ENCODE measurements at regions not wholly inside any gene's neighbourhood (a gene's known extent, or its start where the extent isn't known, plus 50 kb on each side); places are given as distances from the start of the nearest gene placed in this dataset.
"Not testable (repeated sequence)": the region's sequence is repeated elsewhere in the genome, so short reads cannot be mapped to it uniquely, and the experiment has no call there.

GRCh38 chr9:61412738-61413137, 222.9 kb downstream of the SPATA31A7 start:
- H3K27ac Mint-ChIP-seq; DNase-seq; H3K27me3 ChIP-seq (replicated peaks in 1 of 4; ENCODE audit: control extremely low read depth in 1 of 4, control insufficient read depth in 3 of 4, insufficient read depth in 4 of 4, low read length in 3 of 4); ATAC-seq (ENCODE audit: low read depth); H3K9ac ChIP-seq (ENCODE audit: low read length); H3K36me3 ChIP-seq (replicated peaks in 1 of 2; ENCODE audit: control extremely low read depth in 1 of 2, control insufficient read depth in 1 of 2, extremely low read depth in 1 of 2, insufficient read depth in 2 of 2, low read length in 1 of 2); H3K27ac ChIP-seq (ENCODE audit: low read length in 2 of 2); CTCF ChIA-PET; H2AFZ ChIP-seq (ENCODE audit: insufficient read depth, low read depth, low read length, poor library complexity, severe bottlenecking); H3K4me3 Mint-ChIP-seq; H3K4me1 Mint-ChIP-seq; H4K20me1 ChIP-seq (ENCODE audit: control insufficient read depth, insufficient read depth, low read length, poor library complexity, severe bottlenecking); H3K4me1 ChIP-seq (ENCODE audit: control insufficient read depth in 2 of 2, insufficient read depth in 2 of 2, low read length in 2 of 2); H3K4me3 ChIP-seq (ENCODE audit: control extremely low read depth in 1 of 5, extremely low read depth in 1 of 5, insufficient read depth in 1 of 5, low read depth in 2 of 5, low read length in 4 of 5); H3K27me3 Mint-ChIP-seq; POLR2A ChIA-PET; H3K9me3 Mint-ChIP-seq (ENCODE audit: insufficient read depth); H3K4me2 ChIP-seq (replicated peaks; ENCODE audit: low read depth, low read length, poor library complexity, severe bottlenecking); H3K9me3 ChIP-seq (ENCODE audit: control extremely low read depth in 1 of 3, control insufficient read depth in 2 of 3, insufficient read depth in 1 of 3, low read length in 2 of 3); H3K79me2 ChIP-seq (ENCODE audit: control insufficient read depth, insufficient read depth, low read length); intact Hi-C loops (cut with micrococcal nuclease): not testable (repeated sequence)
- WGBS (ENCODE audit: insufficient coverage), result no CpG with 5 or more reads among the region's 5 CpGs

GRCh38 chr9:61418174-61418573, 228.3 kb downstream of the SPATA31A7 start:
- H3K9me3 Mint-ChIP-seq (ENCODE audit: insufficient read depth); H3K4me1 ChIP-seq (ENCODE audit: control insufficient read depth in 2 of 2, insufficient read depth in 2 of 2, low read length in 2 of 2); H3K27me3 ChIP-seq (replicated peaks in 1 of 4; ENCODE audit: control extremely low read depth in 1 of 4, control insufficient read depth in 3 of 4, insufficient read depth in 4 of 4, low read length in 3 of 4); H3K4me2 ChIP-seq (replicated peaks; ENCODE audit: low read depth, low read length, poor library complexity, severe bottlenecking); ATAC-seq (ENCODE audit: low read depth); H3K4me1 Mint-ChIP-seq; H3K27ac Mint-ChIP-seq; intact Hi-C loops (cut with micrococcal nuclease); H4K20me1 ChIP-seq (ENCODE audit: control insufficient read depth, insufficient read depth, low read length, poor library complexity, severe bottlenecking); POLR2A ChIA-PET; H3K36me3 ChIP-seq (replicated peaks in 1 of 2; ENCODE audit: control extremely low read depth in 1 of 2, control insufficient read depth in 1 of 2, extremely low read depth in 1 of 2, insufficient read depth in 2 of 2, low read length in 1 of 2); H3K27ac ChIP-seq (ENCODE audit: low read length in 2 of 2); DNase-seq; H2AFZ ChIP-seq (ENCODE audit: insufficient read depth, low read depth, low read length, poor library complexity, severe bottlenecking); H3K4me3 Mint-ChIP-seq; H3K4me3 ChIP-seq (ENCODE audit: control extremely low read depth in 1 of 5, extremely low read depth in 1 of 5, insufficient read depth in 1 of 5, low read depth in 2 of 5, low read length in 4 of 5); H3K27me3 Mint-ChIP-seq; H3K9ac ChIP-seq (ENCODE audit: low read length); H3K9me3 ChIP-seq (ENCODE audit: control extremely low read depth in 1 of 3, control insufficient read depth in 2 of 3, insufficient read depth in 1 of 3, low read length in 2 of 3); CTCF ChIA-PET; H3K79me2 ChIP-seq (ENCODE audit: control insufficient read depth, insufficient read depth, low read length): not testable (repeated sequence)

- H3K4me1 ChIP-seq (ENCODE audit: control insufficient read depth in 2 of 2, insufficient read depth in 2 of 2, low read length in 2 of 2); H3K79me2 ChIP-seq (ENCODE audit: control insufficient read depth, insufficient read depth, low read length); H3K4me3 ChIP-seq (ENCODE audit: control extremely low read depth in 1 of 5, extremely low read depth in 1 of 5, insufficient read depth in 1 of 5, low read depth in 2 of 5, low read length in 4 of 5); intact Hi-C loops (cut with micrococcal nuclease); DNase-seq; CTCF ChIA-PET; H3K9ac ChIP-seq (ENCODE audit: low read length); H3K4me3 Mint-ChIP-seq; H2AFZ ChIP-seq (ENCODE audit: insufficient read depth, low read depth, low read length, poor library complexity, severe bottlenecking); ATAC-seq (ENCODE audit: low read depth); H4K20me1 ChIP-seq (ENCODE audit: control insufficient read depth, insufficient read depth, low read length, poor library complexity, severe bottlenecking); H3K27ac Mint-ChIP-seq; H3K27ac ChIP-seq (ENCODE audit: low read length in 2 of 2); H3K4me2 ChIP-seq (replicated peaks; ENCODE audit: low read depth, low read length, poor library complexity, severe bottlenecking); H3K9me3 Mint-ChIP-seq (ENCODE audit: insufficient read depth); POLR2A ChIA-PET; H3K27me3 ChIP-seq (replicated peaks in 1 of 4; ENCODE audit: control extremely low read depth in 1 of 4, control insufficient read depth in 3 of 4, insufficient read depth in 4 of 4, low read length in 3 of 4); H3K9me3 ChIP-seq (ENCODE audit: control extremely low read depth in 1 of 3, control insufficient read depth in 2 of 3, insufficient read depth in 1 of 3, low read length in 2 of 3); H3K4me1 Mint-ChIP-seq; H3K27me3 Mint-ChIP-seq; H3K36me3 ChIP-seq (replicated peaks in 1 of 2; ENCODE audit: control extremely low read depth in 1 of 2, control insufficient read depth in 1 of 2, extremely low read depth in 1 of 2, insufficient read depth in 2 of 2, low read length in 1 of 2): not testable (repeated sequence)
- WGBS (ENCODE audit: insufficient coverage), result no CpG with 5 or more reads among the region's 7 CpGs
Measured at GRCh38 chr9:61420267-61420958, 230.6 kb downstream of the SPATA31A7 start.

- H3K4me1 ChIP-seq (ENCODE audit: control insufficient read depth in 2 of 2, insufficient read depth in 2 of 2, low read length in 2 of 2); H2AFZ ChIP-seq (ENCODE audit: insufficient read depth, low read depth, low read length, poor library complexity, severe bottlenecking); ATAC-seq (ENCODE audit: low read depth); H3K9ac ChIP-seq (ENCODE audit: low read length); H3K27ac Mint-ChIP-seq; H3K4me1 Mint-ChIP-seq; POLR2A ChIA-PET; H3K9me3 ChIP-seq (ENCODE audit: control extremely low read depth in 1 of 3, control insufficient read depth in 2 of 3, insufficient read depth in 1 of 3, low read length in 2 of 3); CTCF ChIA-PET; H3K4me2 ChIP-seq (replicated peaks; ENCODE audit: low read depth, low read length, poor library complexity, severe bottlenecking); H3K36me3 ChIP-seq (replicated peaks in 1 of 2; ENCODE audit: control extremely low read depth in 1 of 2, control insufficient read depth in 1 of 2, extremely low read depth in 1 of 2, insufficient read depth in 2 of 2, low read length in 1 of 2); H3K9me3 Mint-ChIP-seq (ENCODE audit: insufficient read depth); DNase-seq; H4K20me1 ChIP-seq (ENCODE audit: control insufficient read depth, insufficient read depth, low read length, poor library complexity, severe bottlenecking); H3K27me3 Mint-ChIP-seq; H3K27me3 ChIP-seq (replicated peaks in 1 of 4; ENCODE audit: control extremely low read depth in 1 of 4, control insufficient read depth in 3 of 4, insufficient read depth in 4 of 4, low read length in 3 of 4); H3K4me3 Mint-ChIP-seq; intact Hi-C loops (cut with micrococcal nuclease); H3K4me3 ChIP-seq (ENCODE audit: control extremely low read depth in 1 of 5, extremely low read depth in 1 of 5, insufficient read depth in 1 of 5, low read depth in 2 of 5, low read length in 4 of 5); H3K27ac ChIP-seq (ENCODE audit: low read length in 2 of 2); H3K79me2 ChIP-seq (ENCODE audit: control insufficient read depth, insufficient read depth, low read length): not testable (repeated sequence)
- no CpG with 5 or more reads among the region's 10 CpGs for WGBS (ENCODE audit: insufficient coverage)
Measured at GRCh38 chr9:61447189-61447588, 257.4 kb downstream of the SPATA31A7 start.
